GOT3 (cell line): ENCODE measurements at regions not wholly inside any gene's neighbourhood (a gene's known extent, or its start where the extent isn't known, plus 50 kb on each side); places are given as distances from the start of the nearest gene placed in this dataset.

Source experiments
- DNase-seq: peaks from one replicate; lab custom pipeline; 2025; ENCODE audit warnings: mixed read lengths; lab: John Stamatoyannopoulos, UW

GRCh38 chr20:6693178-6693807 lies 74.2 kb upstream of the BMP2 start:
- no peak for DNase-seq

- DNase-seq: no peak
These were observed 74.8 kb upstream of the BMP2 start for GRCh38 chr20:6692566-6693173.

GRCh38 chr20:6691516-6691915 lies 76.0 kb upstream of the BMP2 start:
- DNase-seq: no peak

- DNase-seq: no peak
These were observed 78.0 kb upstream of the BMP2 start for GRCh38 chr20:6689339-6689973.

GRCh38 chr20:6686171-6686570 lies 81.3 kb upstream of the BMP2 start:
- no peak for DNase-seq

- no peak for DNase-seq
These were observed 81.9 kb upstream of the BMP2 start for GRCh38 chr20:6685626-6686025.

- DNase-seq: no peak
These were observed 82.3 kb upstream of the BMP2 start for GRCh38 chr20:6685181-6685582.

- DNase-seq: no peak
These were observed 84.2 kb upstream of the BMP2 start for GRCh38 chr20:6683021-6683977.

- no peak for DNase-seq
These were observed 86.6 kb upstream of the BMP2 start for GRCh38 chr20:6680854-6681253.

- no peak for DNase-seq
These were observed 87.0 kb upstream of the BMP2 start for GRCh38 chr20:6680441-6680840.

- DNase-seq: no peak
These were observed 88.4 kb upstream of the BMP2 start for GRCh38 chr20:6679086-6679485.

GRCh38 chr20:6678101-6678500 lies 89.4 kb upstream of the BMP2 start:
- no peak for DNase-seq

GRCh38 chr20:6674831-6675230 lies 92.7 kb upstream of the BMP2 start:
- no peak for DNase-seq

- no peak for DNase-seq
These were observed 94.4 kb upstream of the BMP2 start for GRCh38 chr20:6673071-6673470.

GRCh38 chr20:6671829-6672228 lies 95.7 kb upstream of the BMP2 start:
- no peak for DNase-seq

GRCh38 chr20:6668546-6668945 lies 98.9 kb upstream of the BMP2 start:
- no peak for DNase-seq

- no peak for DNase-seq
These were observed 101.7 kb upstream of the BMP2 start for GRCh38 chr20:6665621-6666355.

- no peak for DNase-seq
These were observed 102.3 kb upstream of the BMP2 start for GRCh38 chr20:6665161-6665560.

GRCh38 chr20:6664574-6664973 lies 102.9 kb upstream of the BMP2 start:
- DNase-seq: no peak

GRCh38 chr20:6663751-6664388 lies 103.6 kb upstream of the BMP2 start:
- no peak for DNase-seq

- no peak for DNase-seq
These were observed 104.4 kb upstream of the BMP2 start for GRCh38 chr20:6663104-6663503.
